Superior temporal gyrus (tissue), 1 donor: ENCODE measurements at regions not wholly inside any gene's neighbourhood (a gene's known extent, or its start where the extent isn't known, plus 50 kb on each side); places are given as distances from the start of the nearest gene placed in this dataset.

ENCODE experiments used
- DNase-seq: peaks from one replicate; pipeline ENCODE4 v3.0.0-alpha.2; 2016; ENCODE audit errors: extremely low spot score

- no peak for DNase-seq
Measured at GRCh38 chr1:83770319-83770661, 228.6 kb downstream of the TTLL7 start.

DNA sequence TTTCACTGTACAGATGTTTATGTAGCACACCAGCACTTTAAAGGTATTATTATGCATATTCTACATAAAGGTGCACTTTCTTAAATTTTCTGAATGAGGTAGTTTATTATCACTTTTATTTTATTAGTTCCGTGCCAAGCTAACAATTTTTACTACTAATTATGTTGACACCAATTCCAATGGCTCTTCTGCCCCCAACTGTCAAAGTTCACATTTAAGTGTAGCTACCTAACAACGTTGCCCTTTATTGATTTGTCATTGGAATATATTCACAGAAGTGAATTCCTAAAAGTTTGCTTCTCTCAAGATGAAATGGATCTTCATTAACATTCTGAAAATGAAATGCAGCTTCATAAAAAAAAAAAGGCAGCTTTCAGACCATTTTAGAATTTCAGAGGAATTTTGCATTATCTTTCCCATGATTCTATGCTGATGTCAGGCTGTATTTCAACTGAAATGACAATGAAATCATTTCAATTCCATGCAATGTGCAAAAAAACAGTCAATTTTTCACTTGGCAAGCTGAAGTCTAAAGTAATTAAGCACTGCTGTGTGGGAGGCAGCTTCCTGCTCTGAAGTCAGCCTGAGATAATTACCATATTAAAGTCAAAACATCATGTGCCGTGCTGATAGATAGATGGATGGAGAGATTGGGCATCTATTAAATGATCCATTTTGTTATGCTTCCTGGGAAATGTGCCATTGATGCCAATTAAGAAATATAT lies 229.2 kb downstream of the TTLL7 start:
- no peak for DNase-seq

DNA sequence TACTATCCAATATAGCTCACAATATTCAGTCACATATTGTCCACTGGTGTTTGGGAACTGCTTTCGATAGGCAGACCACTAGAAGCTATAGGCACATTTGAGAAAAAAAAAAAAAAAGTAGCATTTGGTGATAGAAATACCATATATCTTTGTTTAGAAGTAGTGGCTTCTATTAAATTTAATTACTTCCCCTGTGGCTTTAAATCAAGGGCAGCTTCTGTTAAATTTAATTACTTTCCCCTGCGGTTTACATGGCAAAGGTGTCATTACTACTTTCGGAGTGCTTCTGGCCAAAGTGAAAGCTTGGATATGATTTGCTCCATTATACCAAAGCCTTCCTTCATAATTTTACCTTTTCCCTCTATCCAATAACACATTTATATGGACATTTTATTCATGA lies 229.9 kb downstream of the TTLL7 start:
- no peak for DNase-seq

GRCh38 chr1:83766241-83766691 lies 232.7 kb downstream of the TTLL7 start:
- no peak for DNase-seq

GRCh38 chr1:83765125-83765524 lies 233.8 kb downstream of the TTLL7 start:
- DNase-seq, result no peak

GRCh38 chr1:83764209-83764608 lies 234.7 kb downstream of the TTLL7 start:
- DNase-seq, result no peak

- DNase-seq, result no peak
Measured at GRCh38 chr1:83763361-83764095, 235.4 kb downstream of the TTLL7 start.

- DNase-seq, result no peak
Measured at GRCh38 chr1:83762416-83762815, 236.5 kb downstream of the TTLL7 start.

- no peak for DNase-seq
Measured at GRCh38 chr1:83762039-83762365, 236.9 kb downstream of the TTLL7 start.

DNA sequence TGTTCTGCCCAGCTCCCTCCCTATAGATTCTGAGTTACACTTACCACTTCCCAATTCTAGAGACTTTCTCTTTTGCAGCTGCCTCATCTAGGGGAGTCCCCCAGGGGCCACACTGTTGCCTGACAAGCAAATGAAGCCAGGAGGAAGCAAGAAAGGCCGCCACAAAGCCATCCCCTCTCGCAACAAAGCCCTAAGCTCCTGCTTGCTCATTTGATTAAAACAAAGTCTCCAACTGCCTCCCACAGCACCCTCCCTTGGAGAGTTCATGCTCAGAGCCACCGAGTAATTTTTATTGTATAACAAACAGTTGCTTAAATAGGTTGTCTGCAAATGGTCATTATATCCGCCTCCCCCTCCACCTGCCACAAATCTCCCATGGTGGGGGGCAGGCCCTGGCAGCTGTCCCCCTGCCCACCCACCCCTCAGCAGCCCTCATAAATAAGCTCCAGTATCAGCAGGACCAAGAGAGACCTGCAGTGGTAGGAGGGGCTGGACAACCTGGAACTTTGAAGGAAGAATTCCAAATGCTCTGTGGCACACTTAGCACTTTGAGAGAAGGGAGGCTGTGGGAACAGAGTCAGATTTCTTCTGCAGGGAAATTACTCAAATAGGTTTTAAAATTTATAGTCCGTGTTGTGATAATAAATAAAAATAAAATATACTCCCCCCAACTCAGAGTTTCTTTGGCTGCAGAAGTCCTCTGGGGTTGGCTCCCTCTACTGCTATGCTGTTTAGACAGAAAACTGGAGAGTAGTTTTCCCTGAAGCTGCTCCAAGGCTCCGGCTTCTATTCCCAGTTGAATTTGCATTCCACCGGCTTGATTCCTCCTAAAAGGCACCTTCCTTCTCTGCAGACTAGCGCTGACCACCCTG lies 237.5 kb downstream of the TTLL7 start:
- DNase-seq, result no peak

- DNase-seq, result no peak
Measured at GRCh38 chr1:83760226-83761021, 238.5 kb downstream of the TTLL7 start.

GRCh38 chr1:83756984-83757717 lies 241.8 kb downstream of the TTLL7 start:
- no peak for DNase-seq

- DNase-seq, result no peak
Measured at GRCh38 chr1:83751602-83752001, 247.3 kb downstream of the TTLL7 start.

- DNase-seq, result no peak
Measured at GRCh38 chr1:83750201-83750600, 248.7 kb downstream of the TTLL7 start.

- DNase-seq, result no peak
Measured at GRCh38 chr1:83747853-83748482, 251.0 kb downstream of the TTLL7 start.

- no peak for DNase-seq
Measured at GRCh38 chr1:83746234-83746633, 252.7 kb downstream of the TTLL7 start.

GRCh38 chr1:83742446-83742845 lies 256.5 kb downstream of the TTLL7 start:
- DNase-seq, result no peak

DNA sequence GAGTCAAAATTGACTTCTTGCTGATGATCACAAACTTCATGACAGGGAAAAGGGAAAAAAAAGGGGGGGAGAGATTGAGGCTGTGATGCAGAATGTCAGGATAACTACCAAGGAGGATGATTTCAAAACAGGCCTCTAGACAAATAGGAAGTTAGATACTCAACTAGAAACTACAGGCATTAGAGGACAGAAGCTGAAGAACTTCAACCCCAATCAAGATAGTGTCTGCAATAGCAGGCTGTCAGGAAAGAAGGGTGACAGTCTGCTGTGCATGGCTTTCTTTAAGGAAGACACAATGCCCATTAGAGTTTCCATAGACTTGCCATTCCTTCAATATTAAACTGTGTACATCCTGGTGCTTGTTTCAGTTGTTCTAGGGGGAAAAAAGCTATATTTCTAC lies 257.2 kb downstream of the TTLL7 start:
- DNase-seq, result no peak

- no peak for DNase-seq
Measured at GRCh38 chr1:83741348-83741747, 257.6 kb downstream of the TTLL7 start.

DNA sequence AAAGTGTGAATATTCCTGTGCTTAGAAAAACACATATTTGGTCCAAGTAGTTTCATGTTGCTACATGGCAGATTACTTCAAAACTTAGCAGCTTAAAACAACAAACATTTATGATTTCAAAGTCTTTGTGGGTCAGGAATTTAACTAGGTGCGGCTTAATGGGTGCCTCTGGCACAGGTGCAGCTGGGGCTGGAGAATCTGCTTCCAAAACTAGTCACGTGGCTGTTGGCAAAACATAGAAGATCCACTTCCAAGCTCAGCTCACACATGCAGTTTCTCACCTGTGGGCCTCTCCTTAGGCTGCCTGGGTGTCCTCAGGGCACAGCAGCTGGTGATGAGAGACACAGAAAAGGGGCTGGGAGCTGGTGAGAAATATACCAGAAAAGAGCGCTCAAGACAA lies 263.4 kb downstream of the TTLL7 start:
- no peak for DNase-seq

- DNase-seq, result peak; percentile 19
Measured at GRCh38 chr1:83734420-83734819, 264.5 kb downstream of the TTLL7 start.
